Uterus (tissue), 2 donors: ENCODE measurements at regions not wholly inside any gene's neighbourhood (a gene's known extent, or its start where the extent isn't known, plus 50 kb on each side); places are given as distances from the start of the nearest gene placed in this dataset.

Experiments
- POLR2A ChIP-seq, 2 donors: fragments of 450-650 bp; IDR thresholded peaks; one replicate each; pipeline ENCODE4 v1.6.1; 2016; ENCODE audit warnings: antibody characterized with exemption in 2 of 2, mild to moderate bottlenecking in 1 of 2, moderate library complexity in 1 of 2
- TF ChIP-seq, protein P1 (sequence below), 4 experiments: fragments of 200-600 bp in 2 of 4; fragments of 450-650 bp in 2 of 4; sonication (generic) in 2 of 4; IDR thresholded peaks; one replicate each; pipeline ENCODE4 v1.5.1; 2016 to 2019; ENCODE audit warnings: antibody characterized with exemption in 4 of 4, mild to moderate bottlenecking in 2 of 4, moderate library complexity in 1 of 4

DNA sequence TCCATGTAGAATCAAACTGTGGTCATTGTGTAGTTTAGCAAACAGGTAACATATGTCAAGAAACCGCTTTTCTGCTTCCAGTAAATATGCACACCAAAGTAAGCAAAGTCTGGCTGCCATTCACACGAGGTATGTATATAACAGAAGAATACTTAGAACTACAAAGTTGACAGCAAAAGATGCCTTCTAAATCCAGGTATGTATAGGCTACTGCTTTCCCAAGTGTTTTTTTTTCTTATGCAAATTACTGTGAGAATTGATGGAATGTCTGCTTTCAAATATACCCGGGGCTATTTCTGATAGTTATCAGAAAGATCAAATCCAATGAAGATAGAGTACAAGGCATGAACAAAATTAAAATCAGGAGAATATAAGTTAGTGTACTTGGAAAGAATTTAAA lies 229.2 kb downstream of the HACE1 start:
- TF ChIP-seq, protein P1, sequence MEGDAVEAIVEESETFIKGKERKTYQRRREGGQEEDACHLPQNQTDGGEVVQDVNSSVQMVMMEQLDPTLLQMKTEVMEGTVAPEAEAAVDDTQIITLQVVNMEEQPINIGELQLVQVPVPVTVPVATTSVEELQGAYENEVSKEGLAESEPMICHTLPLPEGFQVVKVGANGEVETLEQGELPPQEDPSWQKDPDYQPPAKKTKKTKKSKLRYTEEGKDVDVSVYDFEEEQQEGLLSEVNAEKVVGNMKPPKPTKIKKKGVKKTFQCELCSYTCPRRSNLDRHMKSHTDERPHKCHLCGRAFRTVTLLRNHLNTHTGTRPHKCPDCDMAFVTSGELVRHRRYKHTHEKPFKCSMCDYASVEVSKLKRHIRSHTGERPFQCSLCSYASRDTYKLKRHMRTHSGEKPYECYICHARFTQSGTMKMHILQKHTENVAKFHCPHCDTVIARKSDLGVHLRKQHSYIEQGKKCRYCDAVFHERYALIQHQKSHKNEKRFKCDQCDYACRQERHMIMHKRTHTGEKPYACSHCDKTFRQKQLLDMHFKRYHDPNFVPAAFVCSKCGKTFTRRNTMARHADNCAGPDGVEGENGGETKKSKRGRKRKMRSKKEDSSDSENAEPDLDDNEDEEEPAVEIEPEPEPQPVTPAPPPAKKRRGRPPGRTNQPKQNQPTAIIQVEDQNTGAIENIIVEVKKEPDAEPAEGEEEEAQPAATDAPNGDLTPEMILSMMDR (IDR thresholded peaks at IDR 0.05), result no peak
- TF ChIP-seq POLR2A (IDR thresholded peaks at IDR 0.05), result no peak
